IPS DF 6.9 (cell line): ENCODE measurements at regions not wholly inside any gene's neighbourhood (a gene's known extent, or its start where the extent isn't known, plus 50 kb on each side); places are given as distances from the start of the nearest gene placed in this dataset.

Experiments
- DNase-seq: peaks from one replicate; pipeline ENCODE4 v3.0.0-alpha.2; 2013; ENCODE audit warnings: low read depth, low spot score
- H3K27ac ChIP-seq: one replicate; pipeline ENCODE4 v1.5.1; 2013; ENCODE audit warnings: low read length, control low read depth
- H3K27me3 ChIP-seq: 2 replicates; pipeline ENCODE4 v1.6.1; 2013; ENCODE audit warnings: mild to moderate bottlenecking, low read length; ENCODE audit not compliant: control insufficient read depth, insufficient read depth
- H3K36me3 ChIP-seq: 2 replicates; pipeline ENCODE4 v1.6.1; 2013; ENCODE audit warnings: low read length; ENCODE audit not compliant: control insufficient read depth, insufficient read depth
- H3K4me1 ChIP-seq: 2 replicates; pipeline ENCODE4 v1.6.1; 2013; ENCODE audit warnings: low read length; ENCODE audit not compliant: control insufficient read depth, insufficient read depth
- H3K4me3 ChIP-seq: 2 replicates; pipeline ENCODE4 v1.5.1; 2013; ENCODE audit warnings: mild to moderate bottlenecking, low read length
- H3K9me3 ChIP-seq: 2 replicates; pipeline ENCODE4 v1.6.1; 2013; ENCODE audit warnings: low read length, inconsistent platforms; ENCODE audit not compliant: control insufficient read depth, insufficient read depth
- WGBS: extraction: QIAGEN DNeasy Blood & Tissue Kit; methylation state at CpG from one replicate; pipeline ENCODE4 v1.1.7; 2013; ENCODE audit warnings: mixed read lengths, missing lambda C conversion rate; ENCODE audit not compliant: insufficient read length, insufficient coverage; 5-methylcytosine and 5-hydroxymethylcytosine counted together

GRCh38 chr6:169145496-169145895, 108.2 kb downstream of the THBS2 start:
- no peak for DNase-seq
- H3K4me1 ChIP-seq: no peaks in the 10 kb centered on the region
- WGBS: no CpG with 5 or more reads among the region's 6 CpGs
- H3K4me3 ChIP-seq: no peak overlapping the region
- no peaks in the 10 kb centered on the region for H3K36me3 ChIP-seq
- no peak overlapping the region for H3K27ac ChIP-seq
- no peaks in the 10 kb centered on the region for H3K9me3 ChIP-seq
- H3K27me3 ChIP-seq: no peaks in the 10 kb centered on the region

DNA sequence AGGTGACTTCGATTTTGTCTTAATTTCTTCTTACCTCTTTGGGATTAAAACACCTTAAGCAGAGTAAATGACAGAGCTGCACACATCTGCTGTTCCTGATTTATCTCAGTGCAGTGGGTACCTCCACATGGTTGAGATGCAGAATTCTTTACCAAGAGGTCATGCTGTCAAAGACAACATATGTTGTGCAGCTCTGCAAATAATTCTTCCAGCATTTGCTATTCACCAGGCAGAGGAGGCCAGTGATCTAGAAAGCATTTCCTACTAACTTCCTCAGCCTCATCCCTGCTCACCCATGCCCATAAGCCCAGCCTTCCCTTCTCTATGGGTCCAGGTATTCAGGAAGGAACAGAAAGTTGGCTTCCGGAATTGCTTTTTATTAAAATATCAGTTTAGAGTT, 109.3 kb downstream of the THBS2 start:
- no peak overlapping the region for H3K27ac ChIP-seq
- H3K9me3 ChIP-seq: no peaks in the 10 kb centered on the region
- no peak for DNase-seq
- no peak overlapping the region for H3K4me3 ChIP-seq
- no peaks in the 10 kb centered on the region for H3K27me3 ChIP-seq
- H3K36me3 ChIP-seq: no peaks in the 10 kb centered on the region
- H3K4me1 ChIP-seq: no peaks in the 10 kb centered on the region
- WGBS: no CpG with 5 or more reads among the region's 2 CpGs

- no CpG with 5 or more reads among the region's 8 CpGs for WGBS
- no peaks in the 10 kb centered on the region for H3K4me1 ChIP-seq
These were observed 111.2 kb downstream of the THBS2 start for GRCh38 chr6:169142538-169142844.

GRCh38 chr6:169141671-169142537, 111.7 kb downstream of the THBS2 start:
- no CpG with 5 or more reads among the region's 18 CpGs for WGBS
- H3K27ac ChIP-seq: no peak overlapping the region
- H3K4me3 ChIP-seq: no peak overlapping the region
- H3K4me1 ChIP-seq: no peaks in the 10 kb centered on the region
- no peak for DNase-seq
- no peaks in the 10 kb centered on the region for H3K36me3 ChIP-seq
- H3K9me3 ChIP-seq: no peaks in the 10 kb centered on the region
- H3K27me3 ChIP-seq: no peaks in the 10 kb centered on the region

More at GRCh38 chr6:169142538-169142844, 111.2 kb downstream of the THBS2 start:
- Histone ChIP-seq H3K36me3 (no peaks in the 10 kb centered on the region), H3K27ac (no peak overlapping the region), H3K27me3 (no peaks in the 10 kb centered on the region), H3K9me3 (no peaks in the 10 kb centered on the region), H3K4me3 (no peak overlapping the region)
- DNase-seq: no peak

DNA sequence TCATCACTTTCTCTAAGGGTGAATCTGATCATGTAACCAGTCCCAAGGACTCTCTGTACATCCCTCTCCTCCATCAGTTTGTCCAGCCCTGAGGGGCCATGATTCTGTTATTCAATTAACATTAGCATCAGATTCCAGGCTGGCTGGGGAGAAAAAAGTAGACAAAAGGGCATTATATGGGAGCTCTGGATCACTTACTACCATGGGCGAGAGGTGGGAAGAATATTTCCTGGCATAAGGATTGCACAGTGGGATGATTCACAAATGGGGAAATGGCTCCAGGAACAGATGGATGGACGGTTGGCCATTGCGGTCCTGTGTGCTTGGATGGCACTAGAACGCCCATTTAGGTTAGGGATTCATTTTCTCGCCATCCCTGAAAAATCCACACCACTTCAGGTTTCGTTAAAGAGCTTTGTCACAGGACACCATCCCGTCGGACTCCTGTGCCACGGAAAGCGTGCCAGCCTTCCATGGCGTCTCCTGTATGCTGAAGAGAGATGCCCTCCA, 112.6 kb downstream of the THBS2 start:
- Histone ChIP-seq H3K9me3 (no peaks in the 10 kb centered on the region), H3K4me1 (no peaks in the 10 kb centered on the region), H3K27ac (no peak overlapping the region), H3K27me3 (no peaks in the 10 kb centered on the region), H3K36me3 (no peaks in the 10 kb centered on the region), H3K4me3 (no peak overlapping the region)
- DNase-seq: no peak
- WGBS: no CpG with 5 or more reads among the region's 11 CpGs

GRCh38 chr6:169139179-169139971, 114.3 kb downstream of the THBS2 start:
- no peaks in the 10 kb centered on the region for H3K9me3 ChIP-seq
- no peaks in the 10 kb centered on the region for H3K27me3 ChIP-seq
- no peak for DNase-seq
- WGBS: no CpG with 5 or more reads among the region's 50 CpGs
- H3K27ac ChIP-seq: no peak overlapping the region
- no peak overlapping the region for H3K4me3 ChIP-seq
- H3K36me3 ChIP-seq: no peaks in the 10 kb centered on the region
- no peaks in the 10 kb centered on the region for H3K4me1 ChIP-seq

- Histone ChIP-seq H3K27ac (no peak overlapping the region), H3K4me3 (no peak overlapping the region)
These were observed 121.2 kb downstream of the THBS2 start for GRCh38 chr6:169132352-169132940.

GRCh38 chr6:169131390-169131789, 122.3 kb downstream of the THBS2 start:
- no peak for DNase-seq
- no peak overlapping the region for H3K27ac ChIP-seq
- no peak overlapping the region for H3K4me3 ChIP-seq
- no CpG with 5 or more reads among the region's 3 CpGs for WGBS
- no peaks in the 10 kb centered on the region for H3K27me3 ChIP-seq
- H3K4me1 ChIP-seq: no peaks in the 10 kb centered on the region
- H3K36me3 ChIP-seq: no peaks in the 10 kb centered on the region
- H3K9me3 ChIP-seq: no peaks in the 10 kb centered on the region

More at GRCh38 chr6:169132352-169132940, 121.2 kb downstream of the THBS2 start:
- no peaks in the 10 kb centered on the region for H3K36me3 ChIP-seq
- H3K27me3 ChIP-seq: no peaks in the 10 kb centered on the region
- no peak for DNase-seq
- no peaks in the 10 kb centered on the region for H3K9me3 ChIP-seq
- no peaks in the 10 kb centered on the region for H3K4me1 ChIP-seq
- WGBS: no CpG with 5 or more reads among the region's 3 CpGs

- no peaks in the 10 kb centered on the region for H3K9me3 ChIP-seq
- H3K27me3 ChIP-seq: no peaks in the 10 kb centered on the region
- H3K27ac ChIP-seq: no peak overlapping the region
- H3K4me1 ChIP-seq: no peaks in the 10 kb centered on the region
- no peak overlapping the region for H3K4me3 ChIP-seq
- DNase-seq: no peak
- WGBS: no CpG with 5 or more reads among the region's 3 CpGs
- H3K36me3 ChIP-seq: no peaks in the 10 kb centered on the region
These were observed 123.5 kb downstream of the THBS2 start for GRCh38 chr6:169130113-169130512.

GRCh38 chr6:169121013-169121412, 132.6 kb downstream of the THBS2 start:
- Histone ChIP-seq H3K9me3 (no peaks in the 10 kb centered on the region), H3K4me1 (no peaks in the 10 kb centered on the region), H3K4me3 (no peak overlapping the region), H3K27me3 (no peaks in the 10 kb centered on the region), H3K27ac (no peak overlapping the region), H3K36me3 (no peaks in the 10 kb centered on the region)
- no CpG with 5 or more reads among the region's 3 CpGs for WGBS
- DNase-seq: no peak
